SK-N-SH (cell line): ENCODE measurements at regions not wholly inside any gene's neighbourhood (a gene's known extent, or its start where the extent isn't known, plus 50 kb on each side); places are given as distances from the start of the nearest gene placed in this dataset.
"Not testable (repeated sequence)": the region's sequence is repeated elsewhere in the genome, so short reads cannot be mapped to it uniquely, and the experiment has no call there.

Source experiments
- CTCF ChIA-PET: fragments of 300-600, 350-600 bp; formaldehyde crosslinking; extraction: SDS; loops from one replicate; lab custom pipeline; 2021; lab: Yijun Ruan, JAX
- POLR2A ChIA-PET: fragments of 350-600 bp; sonication (Branson Sonifier 250); formaldehyde crosslinking; extraction: SDS; loops from one replicate; lab custom pipeline; 2020; ENCODE audit warnings: antibody characterized with exemption, inconsistent platforms; lab: Yijun Ruan, JAX
- DNase-seq: peaks from one replicate; pipeline ENCODE4 v3.0.0; 2012
- H2AFZ ChIP-seq: fragments of 200-600 bp; sonication (generic); 2 replicates; pipeline ENCODE4 v1.8.1; 2016; ENCODE audit warnings: antibody characterized with exemption, mild to moderate bottlenecking, low read depth
- H3F3A ChIP-seq: fragments of 200-600 bp; sonication (generic); replicated peaks from 2 replicates; pipeline ENCODE3; 2016; ENCODE audit warnings: antibody characterized with exemption, mild to moderate bottlenecking; ENCODE audit not compliant: insufficient read depth
- H3K27ac ChIP-seq, 2 experiments: fragments of 200-500 bp in 1 of 2; fragments of 200-600 bp in 1 of 2; sonication (Bioruptor generic) in 1 of 2; sonication (generic), shearing (Covaris generic) in 1 of 2; 2 replicates each; pipeline versions ENCODE4 v1.5.1 to v1.6.1; 2014 to 2016; ENCODE audit warnings: low read depth in 2 of 2, inconsistent platforms in 1 of 2, low read length in 1 of 2, mild to moderate bottlenecking in 1 of 2, mixed read lengths in 1 of 2
- H3K27me3 ChIP-seq: fragments of 200-600 bp; sonication (generic), shearing (Covaris generic); 2 replicates; pipeline ENCODE4 v1.6.1; 2016; ENCODE audit warnings: mixed run types; ENCODE audit not compliant: insufficient read depth
- H3K36me3 ChIP-seq, 2 experiments: fragments of 200-500 bp in 1 of 2; fragments of 200-600 bp in 1 of 2; sonication (Bioruptor generic) in 1 of 2; sonication (generic) in 1 of 2; replicated peaks in 1 of 2; 2 replicates each; pipeline versions ENCODE3 to v1.5.1; 2014 to 2016; ENCODE audit warnings: low read length in 1 of 2, mild to moderate bottlenecking in 1 of 2; ENCODE audit not compliant: insufficient read depth in 2 of 2, control insufficient read depth in 1 of 2
- H3K4me1 ChIP-seq, 2 experiments: fragments of 200-500 bp in 1 of 2; fragments of 200-600 bp in 1 of 2; sonication (Bioruptor generic) in 1 of 2; sonication (generic), shearing (Covaris generic) in 1 of 2; 2 replicates each; pipeline versions ENCODE4 v1.5.1 to v1.6.1; 2014 to 2016; ENCODE audit warnings: low read depth in 1 of 2, low read length in 1 of 2, mixed run types in 1 of 2; ENCODE audit not compliant: insufficient read depth in 2 of 2, control insufficient read depth in 1 of 2
- H3K4me2 ChIP-seq: fragments of 200-600 bp; sonication (generic), shearing (Covaris generic); 2 replicates; pipeline ENCODE4 v1.6.1; 2017; ENCODE audit warnings: mixed run types
- H3K4me3 ChIP-seq, 2 experiments: fragments of 200-500 bp in 1 of 2; fragments of 200-600 bp in 1 of 2; sonication (Bioruptor generic) in 1 of 2; sonication (generic), shearing (Covaris generic) in 1 of 2; 2 replicates each; pipeline versions ENCODE4 v1.5.1 to v1.8.1; 2014 to 2016; ENCODE audit warnings: low read depth in 2 of 2, inconsistent platforms in 1 of 2, low read length in 1 of 2, mild to moderate bottlenecking in 1 of 2, mixed read lengths in 1 of 2, moderate library complexity in 1 of 2
- H3K79me2 ChIP-seq: fragments of 200-600 bp; sonication (generic); 2 replicates; pipeline ENCODE4 v1.8.1; 2017; ENCODE audit warnings: mild to moderate bottlenecking; ENCODE audit not compliant: insufficient read depth
- H3K9ac ChIP-seq: fragments of 200-600 bp; sonication (generic); 2 replicates; pipeline ENCODE4 v1.6.1; 2017; ENCODE audit warnings: mixed run types
- H3K9me2 ChIP-seq: fragments of 200-600 bp; sonication (generic); 2 replicates; pipeline ENCODE4 v1.6.1; 2017; ENCODE audit warnings: mixed run types
- H3K9me3 ChIP-seq: fragments of 200-600 bp; sonication (generic); 2 replicates; pipeline ENCODE4 v1.6.1; 2017; ENCODE audit warnings: mixed run types, mild to moderate bottlenecking, moderate library complexity
- H4K20me1 ChIP-seq: fragments of 200-600 bp; sonication (generic); 2 replicates; pipeline ENCODE4 v1.6.1; 2017; ENCODE audit warnings: mild to moderate bottlenecking, mixed run types; ENCODE audit not compliant: insufficient read depth
- FOXM1 ChIP-seq: IDR thresholded peaks from 2 replicates; pipeline ENCODE4 v1.4.0; 2012; ENCODE audit warnings: low read depth, mild to moderate bottlenecking
- GATA2 ChIP-seq: sonication (generic); formaldehyde crosslinking; IDR thresholded peaks from 2 replicates; pipeline ENCODE4 v1.5.0; 2020; ENCODE audit warnings: mild to moderate bottlenecking, missing genetic modification reagents
- TCF12 ChIP-seq: IDR thresholded peaks from 2 replicates; pipeline ENCODE4 v1.4.0; 2012
- YY1 ChIP-seq: IDR thresholded peaks from 2 replicates; pipeline ENCODE4 v1.4.0; 2012; ENCODE audit warnings: low read depth, mild to moderate bottlenecking
- WGBS: methylation state at CpG from one replicate; pipeline ENCODE4 v1.1.6; 2017; ENCODE audit warnings: low lambda C conversion rate; 5-methylcytosine and 5-hydroxymethylcytosine counted together
- TF ChIP-seq, protein P1 (sequence below): fragments of 200-600 bp; sonication (generic); IDR thresholded peaks from 2 replicates; pipeline ENCODE4 v1.6.1; 2017; ENCODE audit warnings: antibody characterized with exemption, mild to moderate bottlenecking, moderate library complexity
- TF ChIP-seq, protein P2 (sequence below): IDR thresholded peaks from 2 replicates; pipeline ENCODE4 v1.4.0; 2012; ENCODE audit warnings: low read depth, borderline replicate concordance

DNA sequence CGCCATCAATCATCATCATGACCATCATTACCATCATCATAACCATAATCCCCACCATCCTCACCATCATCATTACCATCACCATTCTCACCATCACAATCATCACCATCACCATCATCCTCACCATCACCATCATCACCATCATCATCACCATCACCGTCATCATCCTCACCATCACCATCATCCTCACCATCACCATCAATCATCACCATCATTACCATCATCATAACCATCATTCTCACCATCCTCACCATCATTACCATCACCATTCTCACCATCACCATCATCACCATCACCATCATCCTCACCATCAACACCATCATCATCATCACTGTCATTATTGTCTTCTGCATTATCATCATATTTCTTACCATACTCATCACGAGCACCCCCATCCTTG lies 245.5 kb downstream of the ADGRD1 start (continued):
- TF ChIP-seq, protein P1, sequence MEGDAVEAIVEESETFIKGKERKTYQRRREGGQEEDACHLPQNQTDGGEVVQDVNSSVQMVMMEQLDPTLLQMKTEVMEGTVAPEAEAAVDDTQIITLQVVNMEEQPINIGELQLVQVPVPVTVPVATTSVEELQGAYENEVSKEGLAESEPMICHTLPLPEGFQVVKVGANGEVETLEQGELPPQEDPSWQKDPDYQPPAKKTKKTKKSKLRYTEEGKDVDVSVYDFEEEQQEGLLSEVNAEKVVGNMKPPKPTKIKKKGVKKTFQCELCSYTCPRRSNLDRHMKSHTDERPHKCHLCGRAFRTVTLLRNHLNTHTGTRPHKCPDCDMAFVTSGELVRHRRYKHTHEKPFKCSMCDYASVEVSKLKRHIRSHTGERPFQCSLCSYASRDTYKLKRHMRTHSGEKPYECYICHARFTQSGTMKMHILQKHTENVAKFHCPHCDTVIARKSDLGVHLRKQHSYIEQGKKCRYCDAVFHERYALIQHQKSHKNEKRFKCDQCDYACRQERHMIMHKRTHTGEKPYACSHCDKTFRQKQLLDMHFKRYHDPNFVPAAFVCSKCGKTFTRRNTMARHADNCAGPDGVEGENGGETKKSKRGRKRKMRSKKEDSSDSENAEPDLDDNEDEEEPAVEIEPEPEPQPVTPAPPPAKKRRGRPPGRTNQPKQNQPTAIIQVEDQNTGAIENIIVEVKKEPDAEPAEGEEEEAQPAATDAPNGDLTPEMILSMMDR, result no peak
- TF ChIP-seq, protein P2, sequence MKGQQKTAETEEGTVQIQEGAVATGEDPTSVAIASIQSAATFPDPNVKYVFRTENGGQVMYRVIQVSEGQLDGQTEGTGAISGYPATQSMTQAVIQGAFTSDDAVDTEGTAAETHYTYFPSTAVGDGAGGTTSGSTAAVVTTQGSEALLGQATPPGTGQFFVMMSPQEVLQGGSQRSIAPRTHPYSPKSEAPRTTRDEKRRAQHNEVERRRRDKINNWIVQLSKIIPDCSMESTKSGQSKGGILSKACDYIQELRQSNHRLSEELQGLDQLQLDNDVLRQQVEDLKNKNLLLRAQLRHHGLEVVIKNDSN, result no peak
- TF ChIP-seq FOXM1, result no peak
- TF ChIP-seq, all 33 proteins: peak for 0

DNA sequence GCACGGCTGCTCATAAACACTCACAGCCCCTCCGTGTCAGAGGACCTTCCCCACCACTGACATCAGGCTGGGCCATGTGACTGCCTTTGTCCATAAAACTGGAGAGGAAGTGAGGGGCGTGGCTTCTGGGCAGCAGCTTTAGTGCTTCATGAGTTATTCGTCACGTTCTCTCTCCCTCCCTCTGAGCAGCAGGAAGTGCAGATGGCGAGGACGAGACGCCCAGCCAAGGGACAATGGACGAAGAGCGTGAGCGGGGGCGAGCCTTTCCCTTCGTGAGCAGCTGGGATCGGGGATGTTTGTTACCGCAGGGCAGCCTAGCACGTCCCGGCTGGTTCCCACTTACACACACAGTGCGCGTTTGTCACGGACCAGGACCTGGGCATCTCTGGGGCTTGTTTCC lies 248.2 kb downstream of the ADGRD1 start:
- H3F3A ChIP-seq, H3K9me2 ChIP-seq, POLR2A ChIA-PET, H3K4me2 ChIP-seq, H3K4me1 ChIP-seq, H3K9ac ChIP-seq, H3K9me3 ChIP-seq, H3K4me3 ChIP-seq, H3K27ac ChIP-seq, H2AFZ ChIP-seq, CTCF ChIA-PET, DNase-seq, H3K27me3 ChIP-seq, H4K20me1 ChIP-seq, H3K36me3 ChIP-seq, H3K79me2 ChIP-seq: not testable (repeated sequence)
- no CpG with 5 or more reads among the region's 20 CpGs for WGBS

DNA sequence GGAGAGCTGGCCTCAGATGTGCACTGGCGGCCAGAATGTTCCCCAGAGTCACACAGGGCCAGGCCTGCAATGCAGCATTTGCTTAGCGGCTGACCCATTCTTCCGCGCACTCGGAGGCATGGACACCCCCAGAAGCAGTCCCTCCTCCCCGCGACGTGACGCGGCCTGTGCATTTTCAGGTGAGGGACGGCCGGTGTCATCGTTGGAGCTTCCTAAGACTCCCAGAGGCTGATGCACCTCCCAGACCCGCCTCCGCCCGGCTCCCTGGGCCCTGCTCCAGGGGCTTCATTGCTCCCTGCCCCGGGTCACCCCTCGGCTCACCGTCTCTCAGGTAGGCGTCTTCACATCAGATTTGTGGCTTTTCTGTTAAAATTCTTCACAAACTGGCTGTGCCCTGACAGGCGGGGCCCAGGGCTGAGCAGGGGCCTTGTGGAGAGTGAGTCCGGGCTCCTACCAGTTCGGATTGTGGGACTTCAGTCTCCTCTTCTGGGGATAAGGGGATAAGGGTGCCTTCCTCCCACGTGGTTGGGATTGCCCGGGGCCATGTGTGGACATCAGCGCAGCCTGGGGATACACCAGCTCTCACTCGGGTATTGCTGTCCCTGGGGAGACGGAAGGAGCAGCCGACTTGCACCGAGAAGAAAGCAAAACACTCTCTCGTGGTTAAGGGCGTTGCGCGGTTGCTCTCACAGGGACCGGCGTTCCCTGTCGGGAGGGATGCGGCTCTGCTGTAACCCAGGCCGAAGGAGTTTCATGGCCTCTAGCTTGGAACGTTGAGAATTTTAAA lies 249.1 kb downstream of the ADGRD1 start:
- CTCF ChIA-PET, result interaction anchor here (0.6 kb wide), 1 partner anchor 592 kb away, joined by 4 read pairs; no protein-coding TSS in a partner anchor
- no peaks in the 10 kb centered on the region for H3K27me3 ChIP-seq
- H3K27ac ChIP-seq, result no peak overlapping the region
- peak; percentile 27 for DNase-seq
- no peak overlapping the region for H2AFZ ChIP-seq
- no peak overlapping the region for H3K9ac ChIP-seq
- H3K4me3 ChIP-seq, result no peak overlapping the region
- H3K4me1 ChIP-seq, result peaks cover 0 to 6% of the 10 kb centered on the region in 2 experiments; a peak in 1 of 4 replicates
- no peaks in the 10 kb centered on the region for H3K79me2 ChIP-seq
- 68% methylated on average over 29 of the region's 40 CpGs for WGBS
- H3K4me2 ChIP-seq, result no peak overlapping the region
- H3K9me3 ChIP-seq, result no peaks in the 10 kb centered on the region
- no peaks in the 10 kb centered on the region for H4K20me1 ChIP-seq
- POLR2A ChIA-PET, result no interaction called here
- H3F3A ChIP-seq, result no peaks in the 10 kb centered on the region
- H3K9me2 ChIP-seq, result no peaks in the 10 kb centered on the region
- H3K36me3 ChIP-seq, result no peaks in the 10 kb centered on the region
- TF ChIP-seq TCF12 (no peak), GATA2 (CRISPR knock-in tag) (no peak), YY1 (no peak)
